ENCODE measurements at regions not wholly inside any gene's neighbourhood (a gene's known extent, or its start where the extent isn't known, plus 50 kb on each side); places are given as distances from the start of the nearest gene placed in this dataset.

DNA sequence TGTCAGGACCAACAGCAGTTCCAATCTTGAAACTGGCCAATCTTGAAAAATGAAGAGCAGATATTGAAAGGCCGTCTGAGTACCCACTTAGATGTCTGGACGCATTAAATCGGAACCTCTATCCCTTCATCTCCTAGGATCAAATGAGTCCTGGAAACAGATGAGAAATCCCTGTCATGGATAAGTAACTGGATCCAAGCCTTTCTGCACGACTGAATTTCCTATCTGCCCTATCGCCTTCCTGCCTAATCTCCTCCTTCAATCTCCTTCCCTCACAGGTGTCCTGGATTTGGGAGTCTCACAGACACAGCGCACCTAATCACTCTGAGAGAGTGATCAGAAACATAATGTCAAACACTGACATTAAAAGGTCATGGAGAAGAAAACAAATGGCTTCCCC is 245.2 kb upstream of the PRSS58 start:
- H3K9ac ChIP-seq (ENCODE audit: low read depth, low read length, poor library complexity, severe bottlenecking): peak overlapping the region; percentile 38

DNA sequence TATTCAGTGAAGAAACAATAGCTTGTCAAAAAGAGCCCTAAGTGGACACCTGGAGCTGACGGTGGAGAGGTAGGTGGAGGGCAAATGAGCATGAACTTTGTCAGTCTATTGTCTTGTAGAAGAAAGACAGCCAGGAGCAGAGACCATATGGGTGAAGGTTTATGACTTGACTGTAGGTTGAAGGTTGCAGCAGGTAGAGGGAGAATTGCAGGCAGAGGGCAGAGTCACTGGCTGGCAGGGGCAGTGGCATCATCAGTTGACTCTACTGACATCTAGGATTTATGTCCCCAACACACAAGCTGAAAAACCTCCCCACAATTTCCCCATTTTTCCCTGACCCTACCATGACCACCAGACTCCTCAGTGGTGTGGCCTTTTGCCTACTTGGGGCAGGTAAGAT is 243.6 kb upstream of the PRSS58 start:
- Histone ChIP-seq H3K4me1 (ENCODE audit: insufficient read depth, low read length, poor library complexity, severe bottlenecking) (peaks cover 63% of the 10 kb centered on the region), H3K79me2 (ENCODE audit: insufficient read depth, low read length) (peaks cover 36% of the 10 kb centered on the region), H3K36me3 (ENCODE audit: insufficient read depth, low read length) (peaks cover 5% of the 10 kb centered on the region; the same call in 1 of the 2 replicates), H3F3A (ENCODE audit: low read depth) (peaks cover 7% of the 10 kb centered on the region), H3K27me3 (ENCODE audit: insufficient read depth, low read length, poor library complexity, severe bottlenecking) (no peaks in the 10 kb centered on the region), H3K9me3 (ENCODE audit: insufficient read depth, low read depth, low read length) (no peaks in the 10 kb centered on the region), H4K20me1 (ENCODE audit: insufficient read depth, low read length, poor library complexity, severe bottlenecking) (no peaks in the 10 kb centered on the region), H3K4me3 (ENCODE audit: low read length, poor library complexity, severe bottlenecking) (no peak overlapping the region), H2AFZ (ENCODE audit: low read length) (no peak overlapping the region), H3K4me2 (ENCODE audit: low read depth, low read length, poor library complexity, severe bottlenecking) (no peak overlapping the region), H3K9ac (ENCODE audit: low read depth, low read length, poor library complexity, severe bottlenecking) (peak overlapping the region; percentile 99), H3K9me2 (replicated peaks; ENCODE audit: low read depth, low read length) (no peaks in the 10 kb centered on the region)
- TF ChIP-seq, protein P1, sequence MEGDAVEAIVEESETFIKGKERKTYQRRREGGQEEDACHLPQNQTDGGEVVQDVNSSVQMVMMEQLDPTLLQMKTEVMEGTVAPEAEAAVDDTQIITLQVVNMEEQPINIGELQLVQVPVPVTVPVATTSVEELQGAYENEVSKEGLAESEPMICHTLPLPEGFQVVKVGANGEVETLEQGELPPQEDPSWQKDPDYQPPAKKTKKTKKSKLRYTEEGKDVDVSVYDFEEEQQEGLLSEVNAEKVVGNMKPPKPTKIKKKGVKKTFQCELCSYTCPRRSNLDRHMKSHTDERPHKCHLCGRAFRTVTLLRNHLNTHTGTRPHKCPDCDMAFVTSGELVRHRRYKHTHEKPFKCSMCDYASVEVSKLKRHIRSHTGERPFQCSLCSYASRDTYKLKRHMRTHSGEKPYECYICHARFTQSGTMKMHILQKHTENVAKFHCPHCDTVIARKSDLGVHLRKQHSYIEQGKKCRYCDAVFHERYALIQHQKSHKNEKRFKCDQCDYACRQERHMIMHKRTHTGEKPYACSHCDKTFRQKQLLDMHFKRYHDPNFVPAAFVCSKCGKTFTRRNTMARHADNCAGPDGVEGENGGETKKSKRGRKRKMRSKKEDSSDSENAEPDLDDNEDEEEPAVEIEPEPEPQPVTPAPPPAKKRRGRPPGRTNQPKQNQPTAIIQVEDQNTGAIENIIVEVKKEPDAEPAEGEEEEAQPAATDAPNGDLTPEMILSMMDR (conservative IDR thresholded peaks at IDR 0.05; ENCODE audit: low read length): no peak
- no peak for TF ChIP-seq EZH2phosphoT487 (IDR thresholded peaks at IDR 0.05; ENCODE audit: borderline replicate concordance)

More for the DNA sequence above, 245.2 kb upstream of the PRSS58 start:
- Histone ChIP-seq H3K36me3 (ENCODE audit: insufficient read depth, low read length) (peaks cover 5% of the 10 kb centered on the region; the same call in 1 of the 2 replicates), H2AFZ (ENCODE audit: low read length) (no peak overlapping the region), H3K9me3 (ENCODE audit: insufficient read depth, low read depth, low read length) (no peaks in the 10 kb centered on the region), H3K9me2 (replicated peaks; ENCODE audit: low read depth, low read length) (no peaks in the 10 kb centered on the region), H3K27me3 (ENCODE audit: insufficient read depth, low read length, poor library complexity, severe bottlenecking) (no peaks in the 10 kb centered on the region), H3F3A (ENCODE audit: low read depth) (no peaks in the 10 kb centered on the region), H3K4me1 (ENCODE audit: insufficient read depth, low read length, poor library complexity, severe bottlenecking) (peaks cover 63% of the 10 kb centered on the region), H4K20me1 (ENCODE audit: insufficient read depth, low read length, poor library complexity, severe bottlenecking) (no peaks in the 10 kb centered on the region), H3K4me3 (ENCODE audit: low read length, poor library complexity, severe bottlenecking) (no peak overlapping the region), H3K79me2 (ENCODE audit: insufficient read depth, low read length) (peaks cover 24% of the 10 kb centered on the region), H3K4me2 (ENCODE audit: low read depth, low read length, poor library complexity, severe bottlenecking) (no peak overlapping the region)
- TF ChIP-seq EZH2phosphoT487 (IDR thresholded peaks at IDR 0.05; ENCODE audit: borderline replicate concordance): no peak
- TF ChIP-seq, protein P1 (conservative IDR thresholded peaks at IDR 0.05; ENCODE audit: low read length): no peak

DNA sequence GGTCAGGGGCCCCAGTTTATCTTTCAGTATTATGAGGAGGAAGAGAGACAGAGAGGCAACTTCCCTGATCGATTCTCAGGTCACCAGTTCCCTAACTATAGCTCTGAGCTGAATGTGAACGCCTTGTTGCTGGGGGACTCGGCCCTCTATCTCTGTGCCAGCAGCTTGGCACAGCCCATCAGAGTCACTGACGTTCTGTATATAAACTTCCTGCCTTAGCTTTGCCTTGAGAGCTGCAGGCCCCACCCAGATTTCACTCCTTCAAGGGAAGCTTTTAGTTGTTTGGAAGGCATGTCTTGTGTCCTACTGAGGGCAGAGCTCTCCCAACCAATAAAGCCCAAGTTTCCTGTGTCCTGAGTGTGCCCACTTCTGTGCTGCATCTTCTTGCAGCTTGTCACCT is 242.5 kb upstream of the PRSS58 start:
- Histone ChIP-seq H2AFZ (ENCODE audit: low read length) (no peak overlapping the region), H3K9ac (ENCODE audit: low read depth, low read length, poor library complexity, severe bottlenecking) (peak overlapping the region; percentile 99), H3K9me3 (ENCODE audit: insufficient read depth, low read depth, low read length) (no peaks in the 10 kb centered on the region), H3K27me3 (ENCODE audit: insufficient read depth, low read length, poor library complexity, severe bottlenecking) (no peaks in the 10 kb centered on the region), H4K20me1 (ENCODE audit: insufficient read depth, low read length, poor library complexity, severe bottlenecking) (no peaks in the 10 kb centered on the region), H3K4me1 (ENCODE audit: insufficient read depth, low read length, poor library complexity, severe bottlenecking) (peaks cover 69% of the 10 kb centered on the region), H3K9me2 (replicated peaks; ENCODE audit: low read depth, low read length) (no peaks in the 10 kb centered on the region), H3K4me3 (ENCODE audit: low read length, poor library complexity, severe bottlenecking) (peak overlapping the region; percentile 84), H3K36me3 (ENCODE audit: insufficient read depth, low read length) (peaks cover 5% of the 10 kb centered on the region; the same call in 1 of the 2 replicates), H3K4me2 (ENCODE audit: low read depth, low read length, poor library complexity, severe bottlenecking) (peak overlapping the region; percentile 89), H3K79me2 (ENCODE audit: insufficient read depth, low read length) (peaks cover 36% of the 10 kb centered on the region), H3F3A (ENCODE audit: low read depth) (peaks cover 7% of the 10 kb centered on the region)
- no peak for TF ChIP-seq EZH2phosphoT487 (IDR thresholded peaks at IDR 0.05; ENCODE audit: borderline replicate concordance)
- TF ChIP-seq, protein P1 (conservative IDR thresholded peaks at IDR 0.05; ENCODE audit: low read length): no peak

All from Loucy (cell line).